GM23338 (cell line): ENCODE measurements at regions not wholly inside any gene's neighbourhood (a gene's known extent, or its start where the extent isn't known, plus 50 kb on each side); places are given as distances from the start of the nearest gene placed in this dataset.

ENCODE experiments used
- ATAC-seq: fragments of 200-7000 bp; cut with Tn5 transposase; 3 replicates; pipeline ENCODE4 v1.9.1; 2020
- DNase-seq: peaks from one replicate; pipeline ENCODE4 v3.0.0-alpha.2; 2015; ENCODE audit warnings: low spot score
- H2AFZ ChIP-seq: fragments of 200-600 bp; sonication (generic); 2 replicates; pipeline ENCODE4 v1.8.0; 2016; ENCODE audit warnings: antibody characterized with exemption, mild to moderate bottlenecking, moderate library complexity
- H3F3A ChIP-seq: fragments of 200-600 bp; sonication (generic); replicated peaks from 2 replicates; pipeline ENCODE4 v1.8.0; 2017; ENCODE audit warnings: antibody characterized with exemption, mixed run types, low read depth
- H3K27ac ChIP-seq: fragments of 200-600 bp; sonication (generic); 2 replicates; pipeline ENCODE4 v1.6.1; 2016; ENCODE audit warnings: low read depth
- H3K27me3 ChIP-seq: fragments of 200-600 bp; sonication (generic); 2 replicates; pipeline ENCODE4 v1.8.0; 2016; ENCODE audit warnings: mild to moderate bottlenecking, mixed run types, moderate library complexity; ENCODE audit not compliant: insufficient read depth
- H3K36me3 ChIP-seq: fragments of 200-600 bp; sonication (generic); 2 replicates; pipeline ENCODE4 v1.8.0; 2016; ENCODE audit warnings: mild to moderate bottlenecking; ENCODE audit not compliant: insufficient read depth
- H3K4me1 ChIP-seq: fragments of 200-600 bp; sonication (generic); 2 replicates; pipeline ENCODE4 v1.8.0; 2016; ENCODE audit warnings: mild to moderate bottlenecking, moderate library complexity; ENCODE audit not compliant: insufficient read depth
- H3K4me2 ChIP-seq: fragments of 200-600 bp; sonication (generic); 2 replicates; pipeline ENCODE4 v1.7.1; 2017; ENCODE audit warnings: mixed run types
- H3K4me3 ChIP-seq: fragments of 200-600 bp; sonication (generic); 2 replicates; pipeline ENCODE4 v1.6.1; 2016; ENCODE audit warnings: mixed run types
- H3K79me2 ChIP-seq: fragments of 200-600 bp; sonication (generic); replicated peaks from 2 replicates; pipeline ENCODE4 v1.8.0; 2017; ENCODE audit warnings: mild to moderate bottlenecking; ENCODE audit not compliant: insufficient read depth
- H3K9me2 ChIP-seq: fragments of 200-600 bp; sonication (generic); 2 replicates; pipeline ENCODE4 v1.8.0; 2017; ENCODE audit not compliant: insufficient read depth
- H4K20me1 ChIP-seq: fragments of 200-600 bp; sonication (generic); replicated peaks from 2 replicates; pipeline ENCODE4 v1.8.0; 2017; ENCODE audit warnings: mild to moderate bottlenecking; ENCODE audit not compliant: insufficient read depth
- H3K27ac Mint-ChIP-seq: 2 replicates; pipeline ENCODE4 v1.8.0; 2020; ENCODE audit warnings: inconsistent platforms, mild to moderate bottlenecking, moderate library complexity, mixed read lengths
- H3K27me3 Mint-ChIP-seq: 3 replicates; pipeline ENCODE4 v1.8.0; 2022; ENCODE audit warnings: low read depth, mild to moderate bottlenecking, moderate library complexity, mixed read lengths, inconsistent platforms; ENCODE audit not compliant: insufficient read depth, poor library complexity
- H3K36me3 Mint-ChIP-seq: 3 replicates; pipeline ENCODE4 v1.8.0; 2021; ENCODE audit warnings: low read depth, mild to moderate bottlenecking, inconsistent platforms, moderate library complexity, mixed read lengths
- H3K4me1 Mint-ChIP-seq: 3 replicates; pipeline ENCODE4 v1.8.0; 2020; ENCODE audit warnings: mild to moderate bottlenecking, inconsistent platforms, mixed read lengths
- H3K4me3 Mint-ChIP-seq: 3 replicates; pipeline ENCODE4 v1.8.0; 2021; ENCODE audit warnings: moderate library complexity, mild to moderate bottlenecking, inconsistent platforms, mixed read lengths
- H3K9me3 Mint-ChIP-seq: 3 replicates; pipeline ENCODE4 v1.8.0; 2020; ENCODE audit warnings: moderate library complexity, mild to moderate bottlenecking, inconsistent platforms, mixed read lengths
- CREB1 ChIP-seq: fragments of 250-450 bp; sonication (Bioruptor Pico); IDR thresholded peaks from 2 replicates; pipeline ENCODE4 v1.5.0; 2020; ENCODE audit warnings: low read depth, mild to moderate bottlenecking, moderate library complexity
- CTCF ChIP-seq, 2 experiments: fragments of 200-600 bp in 1 of 2; sonication (generic) in 1 of 2; conservative IDR thresholded peaks; 2 replicates each; pipeline versions ENCODE4 v1.5.1 to v1.6.1; 2016 to 2017; ENCODE audit warnings: antibody characterized with exemption in 2 of 2, low read depth in 2 of 2, mild to moderate bottlenecking in 2 of 2, moderate library complexity in 1 of 2
- ETS1 ChIP-seq: IDR thresholded peaks from 2 replicates; pipeline ENCODE4 v1.6.1; 2016; ENCODE audit warnings: antibody characterized with exemption
- EZH2 ChIP-seq: fragments of 200-600 bp; sonication (generic); IDR thresholded peaks from one replicate; pipeline ENCODE4 v1.8.0; 2017; ENCODE audit warnings: antibody characterized with exemption, mild to moderate bottlenecking, low read depth; ENCODE audit not compliant: unreplicated experiment
- EZH2phosphoT487 ChIP-seq: fragments of 200-600 bp; sonication (generic); IDR thresholded peaks from one replicate; pipeline ENCODE4 v1.8.1; 2018; ENCODE audit warnings: antibody characterized with exemption; ENCODE audit not compliant: unreplicated experiment
- JUNB ChIP-seq: IDR thresholded peaks from one replicate; pipeline ENCODE4 v1.6.1; 2016; ENCODE audit warnings: antibody characterized with exemption; ENCODE audit not compliant: unreplicated experiment
- NANOG ChIP-seq: IDR thresholded peaks from 2 replicates; pipeline ENCODE4 v1.6.1; 2016; ENCODE audit warnings: antibody characterized with exemption, borderline replicate concordance
- POLR2AphosphoS5 ChIP-seq: IDR thresholded peaks from 2 replicates; pipeline ENCODE4 v1.6.1; 2016; ENCODE audit warnings: antibody characterized with exemption, low read depth
- REST ChIP-seq: IDR thresholded peaks from one replicate; pipeline ENCODE4 v1.6.1; 2018; ENCODE audit warnings: antibody characterized with exemption; ENCODE audit not compliant: unreplicated experiment
- STAT1 ChIP-seq: IDR thresholded peaks from one replicate; pipeline ENCODE4 v1.6.1; 2016; ENCODE audit warnings: antibody characterized with exemption; ENCODE audit not compliant: unreplicated experiment
- ZNF114 ChIP-seq: fragments of 250-450 bp; sonication (Bioruptor Pico); IDR thresholded peaks from 2 replicates; pipeline ENCODE4 v1.5.0; 2020; ENCODE audit warnings: mild to moderate bottlenecking, moderate library complexity
- ZNF331 ChIP-seq: fragments of 250-450 bp; sonication (Bioruptor Pico); IDR thresholded peaks from 2 replicates; pipeline ENCODE4 v1.5.0; 2020; ENCODE audit warnings: low read depth, mild to moderate bottlenecking, moderate library complexity
- ZNF462 ChIP-seq: fragments of 250-450 bp; sonication (Bioruptor Pico); IDR thresholded peaks from 2 replicates; pipeline ENCODE4 v1.5.0; 2020; ENCODE audit warnings: mild to moderate bottlenecking, moderate library complexity

- Histone ChIP-seq H3K79me2 (no peaks in the 10 kb centered on the region), H3F3A (no peaks in the 10 kb centered on the region), H3K36me3 (no peaks in the 10 kb centered on the region), H3K27ac (no peak overlapping the region), H3K4me1 (no peaks in the 10 kb centered on the region), H3K9me2 (peaks cover 4% of the 10 kb centered on the region; the same call in 1 of the 2 replicates), H2AFZ (no peak overlapping the region), H4K20me1 (no peaks in the 10 kb centered on the region), H3K4me3 (no peak overlapping the region), H3K4me2 (no peak overlapping the region), H3K27me3 (no peaks in the 10 kb centered on the region)
- H3K4me1 Mint-ChIP-seq: peaks cover 6% of the 10 kb centered on the region; the same call in 1 of the 3 replicates
- H3K36me3 Mint-ChIP-seq: peaks cover 9% of the 10 kb centered on the region
- H3K4me3 Mint-ChIP-seq: no peak overlapping the region
- H3K27ac Mint-ChIP-seq: no peak overlapping the region
- peaks cover 16% of the 10 kb centered on the region for H3K27me3 Mint-ChIP-seq
- no peak for TF ChIP-seq POLR2AphosphoS5
- no peak for TF ChIP-seq ZNF462 (CRISPR knock-in tag)
- no peak for TF ChIP-seq ETS1
- no peak for TF ChIP-seq EZH2
- TF ChIP-seq ZNF114: no peak
- TF ChIP-seq JUNB: no peak
- no peak for TF ChIP-seq ZNF331 (CRISPR knock-in tag)
- TF ChIP-seq NANOG: no peak
- TF ChIP-seq CTCF (conservative IDR thresholded peaks at IDR 0.05; ENCODE audit: low read depth in 2 of 2): no peak
- TF ChIP-seq REST: no peak
- TF ChIP-seq CREB1 (CRISPR knock-in tag): no peak
- TF ChIP-seq EZH2phosphoT487: no peak
- no peak for TF ChIP-seq STAT1
- ATAC-seq: no peak
- DNase-seq: no peak
- no peaks in the 10 kb centered on the region; the same call in 2 of the 3 replicates for H3K9me3 Mint-ChIP-seq
These were observed 322.4 kb upstream of the CDH5 start for GRCh38 chr16:66044089-66044488.
